T47D (cell line): ENCODE measurements at regions not wholly inside any gene's neighbourhood (a gene's known extent, or its start where the extent isn't known, plus 50 kb on each side); places are given as distances from the start of the nearest gene placed in this dataset.

Experiments
- DNase-seq, 2 experiments: peaks; one replicate each; pipeline versions ENCODE4 v3.0.0 to v3.0.0-alpha.2; 2011 to 2012; ENCODE audit warnings: low read depth in 1 of 2, low spot score in 1 of 2
- JUND ChIP-seq: IDR thresholded peaks from 2 replicates; pipeline ENCODE4 v1.6.1; 2012; ENCODE audit warnings: low read depth
- in situ Hi-C: cut with HindIII; loops from 2 replicates; pipeline ENCODE4 v1.10.0; 2016; ENCODE audit warnings: low sequenced_read_pairs, low pct_unique_long_range_greater_than_20kb

DNA sequence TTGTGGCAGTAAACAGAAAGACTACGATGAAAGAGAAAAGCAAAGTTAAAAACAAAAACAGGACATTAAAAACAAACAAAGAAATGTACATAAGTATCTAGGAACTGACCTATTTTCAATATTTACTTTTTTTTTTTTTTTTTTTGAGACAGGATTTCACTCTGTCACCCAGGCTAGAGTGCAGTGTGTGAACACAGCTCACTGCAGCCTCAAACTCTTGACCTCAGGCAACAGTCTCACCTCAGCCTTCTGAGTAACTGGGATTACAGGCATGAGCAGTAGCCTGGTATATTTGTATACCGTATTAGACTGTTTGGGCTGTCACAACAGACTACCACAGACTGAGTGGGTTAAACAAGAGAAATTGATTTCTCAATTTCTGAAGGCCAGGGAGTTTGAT, 1189.1 kb downstream of the CDH9 start:
- no peak for TF ChIP-seq JUND

DNA sequence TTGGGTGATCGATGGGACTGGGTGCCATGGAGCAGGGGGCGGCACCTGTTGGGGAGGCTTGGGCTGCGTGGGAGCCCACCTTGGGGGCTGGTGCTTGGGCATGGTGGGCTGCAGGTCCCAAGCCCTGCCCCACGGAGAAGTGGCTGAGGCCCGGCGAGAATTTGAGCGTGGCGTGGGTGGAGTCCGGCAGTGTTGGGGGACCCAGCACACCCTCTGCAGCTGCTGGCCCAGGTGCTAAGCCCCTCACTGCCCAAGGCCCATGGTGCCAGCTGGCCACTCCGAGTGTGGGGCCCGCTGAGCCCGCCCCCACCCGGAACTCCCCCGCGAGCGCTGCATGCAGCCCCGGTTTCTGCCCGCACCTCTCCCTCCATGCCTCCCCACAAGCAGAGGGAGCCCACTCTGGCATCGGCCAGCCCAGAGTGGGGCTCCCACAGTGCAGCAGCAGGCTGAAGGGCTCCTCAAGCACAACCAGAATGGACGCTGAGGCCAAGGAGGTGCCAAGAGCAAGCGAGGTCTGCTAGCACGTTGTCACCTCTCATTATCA, 1178.6 kb upstream of the CDH10 start:
- DNase-seq: no peak
- in situ Hi-C loops: no loop called here
- TF ChIP-seq JUND: no peak

More for the DNA sequence above, 1189.1 kb downstream of the CDH9 start:
- peak in 1 of 2 experiments; percentile 18 for DNase-seq
- in situ Hi-C loops: no loop called here
